NCI-H2196 (cell line): ENCODE measurements at regions not wholly inside any gene's neighbourhood (a gene's known extent, or its start where the extent isn't known, plus 50 kb on each side); places are given as distances from the start of the nearest gene placed in this dataset.
"Not testable (repeated sequence)": the region's sequence is repeated elsewhere in the genome, so short reads cannot be mapped to it uniquely, and the experiment has no call there.

ENCODE experiments used
- DNase-seq: peaks from one replicate; lab custom pipeline; 2025; ENCODE audit not compliant: unreplicated experiment; lab: John Stamatoyannopoulos, UW

- DNase-seq: no peak
Measured at GRCh38 chr10:36880898-36881297, 244.5 kb upstream of the ANKRD30A start.

GRCh38 chr10:36872702-36873393 is 252.6 kb upstream of the ANKRD30A start:
- DNase-seq: no peak

- no peak for DNase-seq
Measured at GRCh38 chr10:36840788-36841187, 284.6 kb upstream of the ANKRD30A start.

- DNase-seq: no peak
Measured at GRCh38 chr10:36837416-36837815, 288.0 kb upstream of the ANKRD30A start.

- DNase-seq: no peak
Measured at GRCh38 chr10:36819781-36820180, 305.6 kb upstream of the ANKRD30A start.

GRCh38 chr10:36817898-36818297 is 307.5 kb upstream of the ANKRD30A start:
- no peak for DNase-seq

- no peak for DNase-seq
Measured at GRCh38 chr10:36808625-36809362, 316.6 kb upstream of the ANKRD30A start.

- DNase-seq: no peak
Measured at GRCh38 chr10:36803229-36803628, 322.2 kb upstream of the ANKRD30A start.

- DNase-seq: no peak
Measured at GRCh38 chr10:36802490-36803153, 322.8 kb upstream of the ANKRD30A start.

- DNase-seq: no peak
Measured at GRCh38 chr10:36801660-36802059, 323.7 kb upstream of the ANKRD30A start.

GRCh38 chr10:36794981-36795380 is 330.4 kb upstream of the ANKRD30A start:
- DNase-seq: no peak

- no peak for DNase-seq
Measured at GRCh38 chr10:36789974-36790373, 335.4 kb upstream of the ANKRD30A start.

- DNase-seq: no peak
Measured at GRCh38 chr10:36788152-36788551, 337.2 kb upstream of the ANKRD30A start.

- no peak for DNase-seq
Measured at GRCh38 chr10:36783400-36783799, 342.0 kb upstream of the ANKRD30A start.

GRCh38 chr10:36781570-36781969 is 343.8 kb upstream of the ANKRD30A start:
- DNase-seq: no peak

GRCh38 chr10:36780158-36780557 is 345.2 kb upstream of the ANKRD30A start:
- no peak for DNase-seq

- DNase-seq: peak; percentile 21
Measured at GRCh38 chr10:36779238-36779846, 346.1 kb upstream of the ANKRD30A start.

- no peak for DNase-seq
Measured at GRCh38 chr10:36778651-36779050, 346.7 kb upstream of the ANKRD30A start.

GRCh38 chr10:36773652-36774051 is 351.7 kb upstream of the ANKRD30A start:
- no peak for DNase-seq

GRCh38 chr10:36771725-36772124 is 353.7 kb upstream of the ANKRD30A start:
- no peak for DNase-seq

- DNase-seq: not testable (repeated sequence)
Measured at GRCh38 chr10:36769741-36770140, 355.7 kb upstream of the ANKRD30A start.

GRCh38 chr10:36766940-36767339 is 358.5 kb upstream of the ANKRD30A start:
- no peak for DNase-seq
